Gastroesophageal sphincter (tissue), 3 donors: ENCODE measurements at regions not wholly inside any gene's neighbourhood (a gene's known extent, or its start where the extent isn't known, plus 50 kb on each side); places are given as distances from the start of the nearest gene placed in this dataset.

Source experiments
- CTCF ChIP-seq, 4 experiments: fragments of 200-600 bp in 2 of 4; fragments of 450-650 bp in 2 of 4; sonication (generic) in 1 of 4; IDR thresholded peaks; one replicate each; pipeline ENCODE4 v1.5.1; 2017 to 2019; ENCODE audit warnings: antibody characterized with exemption in 4 of 4, mild to moderate bottlenecking in 2 of 4, moderate library complexity in 2 of 4
- EP300 ChIP-seq: sonication (generic); formaldehyde crosslinking; IDR thresholded peaks from one replicate; pipeline ENCODE4 v1.6.1; 2017; ENCODE audit warnings: antibody characterized with exemption, mild to moderate bottlenecking
- POLR2A ChIP-seq, 2 donors: fragments of 450-650 bp; IDR thresholded peaks; one replicate each; pipeline ENCODE4 v1.6.1; 2017; ENCODE audit warnings: antibody characterized with exemption in 2 of 2, mild to moderate bottlenecking in 2 of 2, moderate library complexity in 1 of 2
- POLR2AphosphoS5 ChIP-seq: sonication (generic); formaldehyde crosslinking; IDR thresholded peaks from one replicate; pipeline ENCODE4 v1.6.1; 2017; ENCODE audit warnings: antibody characterized with exemption

- TF ChIP-seq CTCF (IDR thresholded peaks at IDR 0.05) (no peak), EP300 (no peak), POLR2AphosphoS5 (no peak), POLR2A (IDR thresholded peaks at IDR 0.05) (no peak)
Observed at GRCh38 chr7:121796936-121797656, 75.9 kb upstream of the PTPRZ1 start.
